ENCODE measurements at regions not wholly inside any gene's neighbourhood (a gene's known extent, or its start where the extent isn't known, plus 50 kb on each side); places are given as distances from the start of the nearest gene placed in this dataset.
"Not testable (repeated sequence)": the region's sequence is repeated elsewhere in the genome, so short reads cannot be mapped to it uniquely, and the experiment has no call there.

DNA sequence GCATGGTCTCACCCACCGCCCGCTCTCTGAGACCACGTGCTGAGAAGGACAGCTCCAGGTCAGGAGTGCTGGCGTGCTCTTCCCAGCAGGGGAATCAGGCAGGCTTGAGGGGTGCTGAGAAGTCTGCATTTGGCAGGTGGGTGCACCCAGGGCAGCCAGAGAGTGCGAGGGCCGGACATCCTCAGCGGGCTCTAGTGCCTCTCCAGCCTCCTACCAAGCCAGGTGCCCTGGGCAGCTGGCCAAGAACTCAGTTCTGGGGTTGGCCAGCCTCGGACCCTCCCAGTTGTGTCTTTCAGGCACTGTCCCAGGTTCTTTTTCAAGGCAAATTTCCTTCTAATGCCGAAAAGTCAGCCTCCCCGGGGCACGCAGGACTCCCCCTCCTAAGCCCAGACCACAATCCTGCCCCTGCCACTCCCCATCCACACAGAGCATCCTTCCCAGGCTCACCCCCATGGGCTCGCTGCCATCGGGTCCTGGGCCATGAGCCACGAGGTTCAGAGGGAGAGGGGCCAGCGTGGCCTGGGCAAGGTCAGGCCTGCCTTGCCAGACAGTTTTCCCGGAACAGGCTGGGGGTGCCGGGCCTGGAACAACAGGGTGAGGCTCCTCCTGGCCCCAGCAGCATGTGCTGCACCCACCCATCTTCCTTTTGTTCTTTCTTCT lies 52.2 kb upstream of the GPC1 start:
- Histone ChIP-seq H3K9ac (ENCODE audit: low read depth, low read length) (no peak overlapping the region), H3K4me1 (ENCODE audit: insufficient read depth, low read length) (no peaks in the 10 kb centered on the region), H3K9me3 (ENCODE audit: insufficient read depth, low read depth, low read length) (no peaks in the 10 kb centered on the region), H3K27ac (ENCODE audit: low read length) (no peak overlapping the region), H3K4me3 (ENCODE audit: low read length) (no peak overlapping the region), H3K27me3 (ENCODE audit: insufficient read depth, low read length) (no peaks in the 10 kb centered on the region), H3K36me3 (ENCODE audit: insufficient read depth, low read depth, low read length) (no peaks in the 10 kb centered on the region)

DNA sequence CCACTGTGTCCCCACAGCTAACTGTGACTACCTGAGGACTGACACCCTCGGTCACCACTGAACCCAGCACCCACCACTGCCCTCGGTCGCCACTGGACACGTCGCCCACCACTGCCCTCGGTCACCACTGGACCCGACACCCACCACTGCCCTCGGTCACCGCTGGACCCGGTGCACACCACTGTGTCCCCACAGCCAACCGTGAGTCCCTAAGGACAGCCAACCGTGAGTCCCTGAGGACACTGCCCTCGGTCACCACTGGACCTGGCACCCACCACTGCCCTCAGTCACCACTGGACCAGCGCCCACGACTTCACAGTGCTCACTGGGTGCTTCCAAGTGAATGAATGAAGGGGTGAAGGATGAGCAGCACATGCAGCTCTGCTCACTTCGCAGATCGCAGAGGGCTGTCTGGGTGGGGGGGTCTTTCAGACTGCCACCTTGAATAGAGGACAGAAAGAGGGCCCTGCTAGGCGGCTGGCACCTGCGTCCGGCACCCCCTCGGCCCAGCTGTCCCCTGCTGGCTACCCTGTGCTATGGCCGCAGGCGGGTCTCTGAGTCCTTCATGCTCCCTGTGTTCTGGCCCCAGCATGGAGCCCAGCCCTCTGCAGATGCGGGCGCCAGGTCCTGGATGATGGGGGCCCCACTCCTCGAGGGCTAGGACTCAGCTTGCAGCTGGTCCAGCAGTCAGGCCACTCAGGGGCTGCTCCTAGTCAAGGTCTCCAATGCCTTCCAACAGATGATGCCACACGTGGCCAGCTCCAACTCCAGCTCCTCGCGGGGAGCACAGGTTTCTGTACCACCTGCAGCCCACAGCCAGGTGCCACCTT lies 51.4 kb upstream of the GPC1 start:
- Histone ChIP-seq H3K36me3 (ENCODE audit: insufficient read depth, low read depth, low read length) (no peaks in the 10 kb centered on the region), H3K4me3 (ENCODE audit: low read length) (no peak overlapping the region), H3K27ac (ENCODE audit: low read length) (no peak overlapping the region), H3K4me1 (ENCODE audit: insufficient read depth, low read length) (no peaks in the 10 kb centered on the region), H3K9me3 (ENCODE audit: insufficient read depth, low read depth, low read length) (no peaks in the 10 kb centered on the region), H3K27me3 (ENCODE audit: insufficient read depth, low read length) (no peaks in the 10 kb centered on the region), H3K9ac (ENCODE audit: low read depth, low read length) (no peak overlapping the region)

DNA sequence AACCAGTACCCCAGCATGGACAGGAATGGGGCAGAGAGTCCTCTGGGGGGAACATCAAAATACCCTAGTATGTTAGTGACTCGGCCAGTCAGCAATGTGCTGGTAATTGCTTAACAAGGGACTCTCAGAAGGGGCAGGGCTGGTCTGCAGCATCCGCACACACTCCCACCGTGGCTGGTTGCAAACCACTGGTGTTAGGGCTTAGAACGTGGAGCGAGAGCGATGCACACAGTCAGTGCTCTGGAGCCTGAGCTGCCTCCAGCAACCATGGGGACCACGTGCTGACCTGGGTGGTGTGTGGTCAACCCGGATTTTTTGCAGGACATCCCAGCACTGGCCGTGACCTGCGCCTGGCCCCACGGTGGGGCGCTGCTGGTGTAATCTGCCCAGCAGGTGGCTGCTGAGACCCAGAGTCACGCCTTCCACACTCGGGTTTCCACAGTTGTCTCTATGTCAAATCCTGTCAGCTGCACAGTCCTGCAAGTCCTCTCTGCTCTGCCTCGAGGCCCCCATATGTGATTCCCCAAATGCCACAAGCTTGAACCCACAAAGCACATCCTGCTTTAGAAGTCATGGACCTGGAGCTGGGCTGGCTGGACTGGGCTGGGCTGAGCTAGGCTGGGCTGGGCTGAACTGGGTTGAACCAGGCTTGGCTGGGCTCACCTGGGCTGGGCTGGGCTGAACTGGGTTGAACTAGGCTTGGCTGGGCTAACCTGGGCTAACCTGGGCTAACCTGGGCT lies 50.6 kb upstream of the GPC1 start:
- H3K4me3 ChIP-seq (ENCODE audit: low read length): no peak overlapping the region
- no peaks in the 10 kb centered on the region for H3K36me3 ChIP-seq (ENCODE audit: insufficient read depth, low read depth, low read length)
- no peaks in the 10 kb centered on the region for H3K27me3 ChIP-seq (ENCODE audit: insufficient read depth, low read length)
- no peak overlapping the region for H3K9ac ChIP-seq (ENCODE audit: low read depth, low read length)
- no peaks in the 10 kb centered on the region for H3K9me3 ChIP-seq (ENCODE audit: insufficient read depth, low read depth, low read length)
- H3K4me1 ChIP-seq (ENCODE audit: insufficient read depth, low read length): no peaks in the 10 kb centered on the region
- H3K27ac ChIP-seq (ENCODE audit: low read length): no peak overlapping the region

DNA sequence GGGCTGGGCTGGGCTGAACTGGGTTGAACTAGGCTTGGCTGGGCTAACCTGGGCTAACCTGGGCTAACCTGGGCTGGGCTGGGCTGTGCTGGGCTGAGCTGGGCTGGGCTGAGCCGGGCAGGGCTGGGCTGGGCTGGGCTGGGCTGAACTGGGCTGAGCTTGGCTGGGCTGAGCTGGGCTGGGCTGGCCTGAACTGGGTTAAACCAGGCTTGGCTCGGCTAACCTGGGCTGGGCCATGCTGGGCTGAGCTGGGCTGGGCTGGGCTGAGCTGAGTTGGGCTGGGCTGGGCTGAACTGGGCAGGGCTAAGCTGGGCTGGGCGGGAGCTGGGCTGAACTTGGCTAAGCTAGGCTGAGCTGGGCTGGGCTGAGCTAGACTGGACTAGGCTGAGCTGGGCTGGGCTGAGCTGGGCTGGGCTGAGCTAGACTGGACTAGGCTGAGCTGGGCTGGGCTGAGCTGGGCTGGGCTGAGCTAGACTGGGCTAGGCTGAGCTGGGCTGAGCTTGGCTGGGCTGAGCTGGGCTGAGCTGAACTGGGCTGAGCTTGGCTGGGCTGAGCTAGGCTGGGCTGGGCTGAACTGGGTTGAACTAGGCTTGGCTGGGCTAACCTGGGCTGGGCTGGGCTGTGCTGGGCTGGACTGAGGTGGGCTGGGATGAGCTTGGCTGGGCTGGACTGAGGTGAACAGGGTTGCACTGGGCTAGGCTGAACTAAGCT lies 49.9 kb upstream of the GPC1 start:
- not testable (repeated sequence) for H3K36me3 ChIP-seq (ENCODE audit: insufficient read depth, low read depth, low read length); H3K4me1 ChIP-seq (ENCODE audit: insufficient read depth, low read length); H3K27me3 ChIP-seq (ENCODE audit: insufficient read depth, low read length); H3K4me3 ChIP-seq (ENCODE audit: low read length); H3K9me3 ChIP-seq (ENCODE audit: insufficient read depth, low read depth, low read length); H3K9ac ChIP-seq (ENCODE audit: low read depth, low read length); H3K27ac ChIP-seq (ENCODE audit: low read length)

Data from iPS-20b (cell line).